Skeletal muscle satellite cell (primary cell): ENCODE measurements at regions not wholly inside any gene's neighbourhood (a gene's known extent, or its start where the extent isn't known, plus 50 kb on each side); places are given as distances from the start of the nearest gene placed in this dataset.

Experiments used
- H3K27me3 ChIP-seq: 2 replicates; pipeline ENCODE4 v1.7.0; 2013; ENCODE audit warnings: low read length; ENCODE audit not compliant: control insufficient read depth, insufficient read depth
- H3K36me3 ChIP-seq: 2 replicates; pipeline ENCODE4 v1.7.0; 2013; ENCODE audit warnings: mild to moderate bottlenecking, control low read depth, low read length; ENCODE audit not compliant: insufficient read depth
- H3K4me1 ChIP-seq: 2 replicates; pipeline ENCODE4 v1.7.0; 2013; ENCODE audit warnings: low read length; ENCODE audit not compliant: control insufficient read depth, insufficient read depth
- H3K4me2 ChIP-seq: 2 replicates; pipeline ENCODE4 v1.7.0; 2013; ENCODE audit warnings: mild to moderate bottlenecking, low read length
- H3K4me3 ChIP-seq: 2 replicates; pipeline ENCODE4 v1.7.0; 2013; ENCODE audit warnings: low read length
- H3K9ac ChIP-seq: 2 replicates; pipeline ENCODE4 v1.7.0; 2013; ENCODE audit warnings: mild to moderate bottlenecking, low read depth, low read length, moderate library complexity
- H3K9me3 ChIP-seq: replicated peaks from 2 replicates; pipeline ENCODE4 v1.7.0; 2013; ENCODE audit warnings: mild to moderate bottlenecking, control low read depth, low read length

DNA sequence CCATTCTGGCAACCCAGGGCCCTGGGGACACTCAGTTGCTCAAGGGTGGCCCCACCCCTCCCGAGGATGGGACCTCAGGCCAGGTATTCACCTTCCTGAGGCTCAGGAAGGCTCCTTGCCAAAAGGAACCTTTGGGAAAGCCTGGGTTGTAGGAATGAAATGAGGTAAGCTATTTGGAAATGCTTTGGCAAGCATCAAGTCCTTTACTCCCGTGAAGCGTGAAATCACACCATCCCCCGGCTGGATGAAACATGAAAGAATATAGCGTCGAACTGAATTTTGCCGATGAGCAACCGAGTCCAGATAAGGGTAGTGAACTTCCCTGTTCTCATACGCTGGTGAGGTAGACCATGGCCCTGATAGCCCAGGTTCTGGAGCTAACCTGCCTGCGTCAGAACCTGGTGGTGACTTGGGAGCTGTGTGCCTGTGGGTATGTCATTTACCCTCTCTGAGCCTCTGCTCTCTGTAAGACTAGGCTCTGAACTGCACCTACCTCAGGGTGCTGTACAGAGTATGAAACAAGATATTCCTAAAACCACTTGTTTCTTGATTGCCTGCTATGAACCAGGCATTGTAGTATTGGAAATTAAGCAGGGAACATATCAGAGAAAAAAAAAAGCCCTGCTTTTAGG lies 105.3 kb upstream of the BOD1 start:
- Histone ChIP-seq H3K4me3 (no peak overlapping the region), H3K4me1 (no peaks in the 10 kb centered on the region), H3K9ac (no peak overlapping the region), H3K36me3 (no peaks in the 10 kb centered on the region), H3K27me3 (no peaks in the 10 kb centered on the region), H3K4me2 (no peak overlapping the region), H3K9me3 (no peaks in the 10 kb centered on the region)

DNA sequence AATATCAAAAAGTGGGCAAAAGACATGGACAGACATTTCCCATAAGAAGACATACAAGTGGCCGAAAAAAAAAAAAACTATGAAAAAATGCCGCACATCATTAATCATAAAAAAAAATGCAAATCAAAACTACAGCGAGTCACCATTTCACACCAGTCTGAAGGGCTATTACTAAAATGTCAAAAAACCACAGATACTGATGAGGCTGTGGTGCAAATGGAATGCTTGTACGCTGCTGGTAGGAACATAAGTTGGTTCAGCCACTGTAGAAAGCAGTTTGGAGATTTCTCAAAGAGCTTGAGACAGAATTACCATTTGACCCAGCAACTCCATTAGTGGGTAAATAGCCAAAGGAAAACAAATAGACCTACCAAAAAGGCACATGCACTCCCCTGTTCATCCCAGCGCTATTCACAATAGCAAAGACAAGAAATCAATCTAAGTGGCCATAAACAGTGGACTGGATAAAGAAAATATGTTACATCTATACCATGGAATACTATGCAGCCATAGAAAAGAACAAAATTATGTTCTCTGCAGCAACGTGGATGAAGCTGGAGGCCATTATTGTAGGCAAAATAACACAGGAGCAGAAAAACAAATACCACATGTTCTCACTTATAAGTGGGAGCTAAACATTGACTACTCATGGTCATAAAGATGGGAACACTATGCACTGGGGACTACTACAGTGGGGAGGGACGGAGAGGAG lies 110.6 kb upstream of the BOD1 start:
- H3K9me3 ChIP-seq: no peaks in the 10 kb centered on the region
- no peak overlapping the region for H3K4me2 ChIP-seq
- no peak overlapping the region for H3K9ac ChIP-seq
- no peaks in the 10 kb centered on the region for H3K36me3 ChIP-seq
- no peaks in the 10 kb centered on the region for H3K4me1 ChIP-seq
- peaks cover 13% of the 10 kb centered on the region for H3K27me3 ChIP-seq
- no peak overlapping the region for H3K4me3 ChIP-seq

GRCh38 chr5:173727839-173728778 lies 111.7 kb upstream of the BOD1 start:
- no peaks in the 10 kb centered on the region for H3K36me3 ChIP-seq
- H3K27me3 ChIP-seq: peaks cover 13% of the 10 kb centered on the region
- H3K4me1 ChIP-seq: no peaks in the 10 kb centered on the region
- H3K9me3 ChIP-seq: no peaks in the 10 kb centered on the region
- H3K4me2 ChIP-seq: no peak overlapping the region
- H3K9ac ChIP-seq: no peak overlapping the region
- H3K4me3 ChIP-seq: no peak overlapping the region

DNA sequence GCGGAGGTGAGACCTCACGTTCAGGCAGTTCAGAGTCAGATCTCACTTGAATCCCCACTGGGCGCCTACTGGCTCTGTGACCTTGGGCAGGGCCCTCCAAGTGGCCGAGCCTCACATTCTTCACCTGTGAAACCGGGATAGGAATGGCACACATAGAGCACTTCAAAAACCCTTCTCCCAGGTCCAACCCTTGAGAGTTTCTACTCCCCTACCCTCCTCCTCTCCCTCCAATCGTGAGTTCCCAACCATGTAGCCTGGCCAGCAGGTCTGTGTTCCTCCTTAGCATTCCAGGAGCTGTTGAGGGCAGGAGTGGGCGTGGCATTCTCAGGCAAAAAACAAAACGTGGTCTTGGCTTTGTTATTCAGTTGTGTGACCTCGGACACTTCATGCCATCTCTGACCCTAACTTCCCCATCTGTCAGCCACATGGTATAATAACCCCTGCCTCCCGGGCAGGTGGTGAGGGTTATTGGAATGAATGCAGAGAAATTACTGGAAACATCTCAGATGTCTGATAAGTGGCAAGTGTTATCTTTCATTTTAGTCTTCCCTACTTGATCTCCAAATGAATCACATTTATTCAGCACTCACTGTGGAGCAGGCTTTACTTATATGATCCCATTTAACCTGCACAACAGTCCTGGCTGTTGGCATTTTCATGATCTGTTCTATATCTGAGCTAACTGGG lies 112.8 kb upstream of the BOD1 start:
- Histone ChIP-seq H3K9me3 (no peaks in the 10 kb centered on the region), H3K36me3 (no peaks in the 10 kb centered on the region), H3K4me1 (no peaks in the 10 kb centered on the region), H3K4me3 (no peak overlapping the region), H3K9ac (no peak overlapping the region), H3K27me3 (peaks cover 13% of the 10 kb centered on the region), H3K4me2 (no peak overlapping the region)

- peaks cover 13% of the 10 kb centered on the region for H3K27me3 ChIP-seq
Observed at GRCh38 chr5:173730632-173731298, 114.3 kb upstream of the BOD1 start.

DNA sequence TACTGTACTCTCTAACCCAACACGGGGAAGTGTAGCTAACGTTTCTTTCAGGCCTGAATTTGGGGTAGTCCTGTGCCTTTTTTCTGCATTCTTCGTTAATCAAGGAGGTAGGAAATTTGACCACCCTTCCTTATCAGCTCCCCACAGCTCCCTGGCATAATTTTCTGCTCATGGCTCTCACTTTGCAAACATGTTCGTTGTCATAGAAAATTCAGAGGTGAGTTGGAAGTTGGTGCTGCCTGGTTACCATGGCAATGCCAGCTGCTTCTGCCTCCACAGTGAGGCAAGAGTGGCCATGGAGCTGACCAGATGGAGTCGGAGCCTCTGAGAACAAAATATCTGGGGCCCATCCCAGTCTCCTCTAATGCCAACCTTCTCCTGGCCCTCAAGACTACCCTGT lies 116.6 kb upstream of the BOD1 start:
- Histone ChIP-seq H3K4me2 (no peak overlapping the region), H3K27me3 (peaks cover 8% of the 10 kb centered on the region), H3K9ac (no peak overlapping the region), H3K36me3 (no peaks in the 10 kb centered on the region), H3K4me1 (no peaks in the 10 kb centered on the region), H3K9me3 (no peaks in the 10 kb centered on the region), H3K4me3 (no peak overlapping the region)

More at GRCh38 chr5:173730632-173731298, 114.3 kb upstream of the BOD1 start:
- Histone ChIP-seq H3K4me2 (no peak overlapping the region), H3K4me1 (no peaks in the 10 kb centered on the region), H3K36me3 (no peaks in the 10 kb centered on the region), H3K9ac (no peak overlapping the region), H3K9me3 (no peaks in the 10 kb centered on the region), H3K4me3 (no peak overlapping the region)

GRCh38 chr5:173733425-173733824 lies 117.0 kb upstream of the BOD1 start:
- Histone ChIP-seq H3K4me3 (no peak overlapping the region), H3K27me3 (peaks cover 4% of the 10 kb centered on the region), H3K4me2 (no peak overlapping the region), H3K9ac (no peak overlapping the region), H3K4me1 (no peaks in the 10 kb centered on the region), H3K36me3 (no peaks in the 10 kb centered on the region), H3K9me3 (no peaks in the 10 kb centered on the region)

DNA sequence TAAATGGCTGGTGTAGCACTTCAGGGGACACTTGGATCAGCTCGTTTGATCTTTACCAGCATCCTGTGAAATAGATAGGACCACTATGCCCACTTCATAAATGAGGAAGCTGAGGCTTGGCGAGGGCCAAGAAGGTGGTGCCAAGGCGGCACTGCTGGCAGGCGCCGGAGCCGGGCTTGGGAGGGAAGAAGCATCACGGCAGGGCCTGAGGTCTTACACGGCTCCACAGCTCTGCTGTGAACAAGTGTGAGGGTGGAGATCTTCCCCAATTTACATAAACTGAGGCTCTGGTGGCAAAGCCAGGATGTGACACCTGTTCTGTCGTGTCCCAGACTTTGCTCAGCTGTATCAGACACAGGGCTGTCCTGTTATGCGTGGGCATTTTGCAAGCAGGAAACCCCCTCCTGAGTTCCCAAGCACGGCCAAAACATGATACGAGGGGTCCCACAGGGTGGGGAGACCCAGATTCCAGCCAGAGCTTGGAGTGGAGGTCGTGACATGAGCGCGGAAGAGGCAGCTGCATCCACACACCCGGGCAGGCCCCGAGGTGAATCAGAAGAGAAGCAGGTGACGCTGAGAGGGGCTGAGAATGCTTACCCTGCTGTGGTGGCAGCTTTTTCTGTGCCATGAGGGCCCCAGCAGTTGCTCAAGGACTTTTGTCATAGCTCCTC lies 117.5 kb upstream of the BOD1 start:
- H3K9me3 ChIP-seq: no peaks in the 10 kb centered on the region
- no peak overlapping the region for H3K4me3 ChIP-seq
- no peak overlapping the region for H3K4me2 ChIP-seq
- peaks cover 3% of the 10 kb centered on the region for H3K27me3 ChIP-seq
- no peak overlapping the region for H3K9ac ChIP-seq
- no peaks in the 10 kb centered on the region for H3K4me1 ChIP-seq
- H3K36me3 ChIP-seq: no peaks in the 10 kb centered on the region

GRCh38 chr5:173734716-173735115 lies 118.3 kb upstream of the BOD1 start:
- Histone ChIP-seq H3K36me3 (no peaks in the 10 kb centered on the region), H3K9ac (no peak overlapping the region), H3K9me3 (no peaks in the 10 kb centered on the region), H3K4me3 (no peak overlapping the region), H3K4me2 (no peak overlapping the region), H3K4me1 (no peaks in the 10 kb centered on the region), H3K27me3 (peaks cover 7% of the 10 kb centered on the region)

DNA sequence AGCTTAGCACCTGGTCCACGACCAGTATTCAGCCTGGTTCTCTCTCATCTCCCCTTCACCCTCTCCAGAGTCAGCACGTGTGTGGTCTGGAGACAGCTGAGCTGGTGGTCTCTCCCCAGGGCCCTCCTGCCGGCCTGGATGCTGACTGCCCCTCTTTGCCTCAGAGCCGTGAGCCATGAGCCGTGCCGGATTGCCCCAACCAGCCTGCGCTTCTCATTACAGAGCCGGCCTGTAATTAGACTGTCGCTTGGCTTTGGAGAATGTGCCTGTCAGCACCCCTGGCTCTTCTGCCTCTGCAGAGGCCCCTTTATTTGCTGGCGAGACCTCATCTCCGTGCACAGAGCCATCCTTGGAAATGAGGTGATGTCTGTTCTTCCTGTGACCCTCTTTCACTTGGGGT lies 118.7 kb upstream of the BOD1 start:
- H3K4me2 ChIP-seq: no peak overlapping the region
- H3K4me3 ChIP-seq: no peak overlapping the region
- no peaks in the 10 kb centered on the region for H3K9me3 ChIP-seq
- no peaks in the 10 kb centered on the region for H3K36me3 ChIP-seq
- no peaks in the 10 kb centered on the region for H3K4me1 ChIP-seq
- H3K9ac ChIP-seq: no peak overlapping the region
- peaks cover 4% of the 10 kb centered on the region for H3K27me3 ChIP-seq
